ENCODE measurements at regions not wholly inside any gene's neighbourhood (a gene's known extent, or its start where the extent isn't known, plus 50 kb on each side); places are given as distances from the start of the nearest gene placed in this dataset.

DNA sequence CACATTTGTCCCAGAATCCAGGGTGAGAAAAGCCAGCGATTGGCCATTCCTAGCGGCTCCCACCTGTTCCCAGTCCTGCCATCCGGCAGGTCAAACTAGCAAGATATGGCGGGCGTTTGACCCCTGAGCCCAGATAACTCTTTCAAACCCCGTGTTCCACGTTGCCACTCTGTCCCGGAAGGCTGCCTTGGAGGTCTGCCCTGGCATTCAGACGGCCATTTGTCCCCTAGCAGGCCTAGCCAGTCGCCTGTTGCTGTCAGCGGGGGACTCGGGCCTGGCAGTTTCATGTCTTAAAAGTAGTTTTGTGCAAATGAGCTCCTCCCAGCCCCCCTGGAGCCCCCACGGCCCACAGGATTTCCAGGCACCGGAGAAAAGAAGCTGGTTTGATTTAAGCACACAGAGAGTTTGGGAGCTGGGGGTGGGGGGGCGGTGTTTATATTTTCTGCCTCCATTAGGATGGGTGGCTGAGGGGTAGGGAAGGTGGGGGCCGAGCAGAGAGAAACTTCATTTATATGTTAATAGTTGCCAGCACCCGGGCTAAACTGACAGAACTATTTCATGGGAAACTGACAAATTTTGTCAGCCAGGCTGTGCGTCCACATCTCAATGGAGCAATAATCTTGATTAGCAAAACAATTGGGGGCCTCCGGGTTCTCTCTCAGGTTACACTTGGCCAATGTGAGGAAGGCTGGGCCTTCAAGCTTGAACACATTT is 240.9 kb upstream of the SALL1 start:
- Histone ChIP-seq H4K20me1 (replicated peaks; ENCODE audit: insufficient read depth) (no peaks in the 10 kb centered on the region), H3K9me2 (ENCODE audit: insufficient read depth) (0 out of 2 replicates have a peak, but pooled peaks cover 3% of the 10 kb centered on the region), H3K36me3 (ENCODE audit: insufficient read depth) (no peaks in the 10 kb centered on the region; the same call in 1 of the 2 replicates), H3K4me3 (peak overlapping the region; percentile 37), H3K27me3 (ENCODE audit: insufficient read depth) (no peaks in the 10 kb centered on the region), H3K4me1 (ENCODE audit: insufficient read depth) (peaks cover 33% of the 10 kb centered on the region), H3K79me2 (replicated peaks; ENCODE audit: insufficient read depth) (no peaks in the 10 kb centered on the region), H2AFZ (no peak overlapping the region), H3K27ac (ENCODE audit: low read depth) (peak overlapping the region; percentile 96), H3F3A (replicated peaks; ENCODE audit: low read depth) (0 out of 2 replicates have a peak, but pooled peaks cover 11% of the 10 kb centered on the region), H3K4me2 (peak overlapping the region; percentile 61)
- Mint-ChIP-seq H3K27me3 (ENCODE audit: insufficient read depth, low read depth, poor library complexity) (peaks cover 11% of the 10 kb centered on the region), H3K4me3 (peak overlapping the region; percentile 39), H3K4me1 (peaks cover 41% of the 10 kb centered on the region), H3K36me3 (ENCODE audit: low read depth) (peaks cover 15% of the 10 kb centered on the region), H3K9me3 (peaks cover 19% of the 10 kb centered on the region), H3K27ac (peak overlapping the region; percentile 96)
- TF ChIP-seq, protein P1, sequence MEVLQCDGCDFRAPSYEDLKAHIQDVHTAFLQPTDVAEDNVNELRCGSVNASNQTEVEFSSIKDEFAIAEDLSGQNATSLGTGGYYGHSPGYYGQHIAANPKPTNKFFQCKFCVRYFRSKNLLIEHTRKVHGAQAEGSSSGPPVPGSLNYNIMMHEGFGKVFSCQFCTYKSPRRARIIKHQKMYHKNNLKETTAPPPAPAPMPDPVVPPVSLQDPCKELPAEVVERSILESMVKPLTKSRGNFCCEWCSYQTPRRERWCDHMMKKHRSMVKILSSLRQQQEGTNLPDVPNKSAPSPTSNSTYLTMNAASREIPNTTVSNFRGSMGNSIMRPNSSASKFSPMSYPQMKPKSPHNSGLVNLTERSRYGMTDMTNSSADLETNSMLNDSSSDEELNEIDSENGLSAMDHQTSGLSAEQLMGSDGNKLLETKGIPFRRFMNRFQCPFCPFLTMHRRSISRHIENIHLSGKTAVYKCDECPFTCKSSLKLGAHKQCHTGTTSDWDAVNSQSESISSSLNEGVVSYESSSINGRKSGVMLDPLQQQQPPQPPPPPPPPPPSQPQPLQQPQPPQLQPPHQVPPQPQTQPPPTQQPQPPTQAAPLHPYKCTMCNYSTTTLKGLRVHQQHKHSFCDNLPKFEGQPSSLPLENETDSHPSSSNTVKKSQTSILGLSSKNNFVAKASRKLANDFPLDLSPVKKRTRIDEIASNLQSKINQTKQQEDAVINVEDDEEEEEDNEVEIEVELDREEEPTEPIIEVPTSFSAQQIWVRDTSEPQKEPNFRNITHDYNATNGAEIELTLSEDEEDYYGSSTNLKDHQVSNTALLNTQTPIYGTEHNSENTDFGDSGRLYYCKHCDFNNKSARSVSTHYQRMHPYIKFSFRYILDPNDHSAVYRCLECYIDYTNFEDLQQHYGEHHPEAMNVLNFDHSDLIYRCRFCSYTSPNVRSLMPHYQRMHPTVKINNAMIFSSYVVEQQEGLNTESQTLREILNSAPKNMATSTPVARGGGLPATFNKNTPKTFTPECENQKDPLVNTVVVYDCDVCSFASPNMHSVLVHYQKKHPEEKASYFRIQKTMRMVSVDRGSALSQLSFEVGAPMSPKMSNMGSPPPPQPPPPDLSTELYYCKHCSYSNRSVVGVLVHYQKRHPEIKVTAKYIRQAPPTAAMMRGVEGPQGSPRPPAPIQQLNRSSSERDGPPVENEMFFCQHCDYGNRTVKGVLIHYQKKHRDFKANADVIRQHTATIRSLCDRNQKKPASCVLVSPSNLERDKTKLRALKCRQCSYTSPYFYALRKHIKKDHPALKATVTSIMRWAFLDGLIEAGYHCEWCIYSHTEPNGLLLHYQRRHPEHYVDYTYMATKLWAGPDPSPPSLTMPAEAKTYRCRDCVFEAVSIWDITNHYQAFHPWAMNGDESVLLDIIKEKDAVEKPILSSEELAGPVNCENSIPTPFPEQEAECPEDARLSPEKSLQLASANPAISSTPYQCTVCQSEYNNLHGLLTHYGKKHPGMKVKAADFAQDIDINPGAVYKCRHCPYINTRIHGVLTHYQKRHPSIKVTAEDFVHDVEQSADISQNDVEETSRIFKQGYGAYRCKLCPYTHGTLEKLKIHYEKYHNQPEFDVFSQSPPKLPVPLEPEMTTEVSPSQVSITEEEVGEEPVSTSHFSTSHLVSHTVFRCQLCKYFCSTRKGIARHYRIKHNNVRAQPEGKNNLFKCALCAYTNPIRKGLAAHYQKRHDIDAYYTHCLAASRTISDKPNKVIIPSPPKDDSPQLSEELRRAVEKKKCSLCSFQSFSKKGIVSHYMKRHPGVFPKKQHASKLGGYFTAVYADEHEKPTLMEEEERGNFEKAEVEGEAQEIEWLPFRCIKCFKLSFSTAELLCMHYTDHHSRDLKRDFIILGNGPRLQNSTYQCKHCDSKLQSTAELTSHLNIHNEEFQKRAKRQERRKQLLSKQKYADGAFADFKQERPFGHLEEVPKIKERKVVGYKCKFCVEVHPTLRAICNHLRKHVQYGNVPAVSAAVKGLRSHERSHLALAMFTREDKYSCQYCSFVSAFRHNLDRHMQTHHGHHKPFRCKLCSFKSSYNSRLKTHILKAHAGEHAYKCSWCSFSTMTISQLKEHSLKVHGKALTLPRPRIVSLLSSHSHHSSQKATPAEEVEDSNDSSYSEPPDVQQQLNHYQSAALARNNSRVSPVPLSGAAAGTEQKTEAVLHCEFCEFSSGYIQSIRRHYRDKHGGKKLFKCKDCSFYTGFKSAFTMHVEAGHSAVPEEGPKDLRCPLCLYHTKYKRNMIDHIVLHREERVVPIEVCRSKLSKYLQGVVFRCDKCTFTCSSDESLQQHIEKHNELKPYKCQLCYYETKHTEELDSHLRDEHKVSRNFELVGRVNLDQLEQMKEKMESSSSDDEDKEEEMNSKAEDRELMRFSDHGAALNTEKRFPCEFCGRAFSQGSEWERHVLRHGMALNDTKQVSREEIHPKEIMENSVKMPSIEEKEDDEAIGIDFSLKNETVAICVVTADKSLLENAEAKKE (CRISPR knock-in tag; IDR thresholded peaks at IDR 0.05): 0 out of 2 replicates have a peak, but pooled peaks have one; percentile 32
- no peak for TF ChIP-seq CREB1 (CRISPR knock-in tag; IDR thresholded peaks at IDR 0.05; ENCODE audit: low read depth)
- TF ChIP-seq, protein P2, sequence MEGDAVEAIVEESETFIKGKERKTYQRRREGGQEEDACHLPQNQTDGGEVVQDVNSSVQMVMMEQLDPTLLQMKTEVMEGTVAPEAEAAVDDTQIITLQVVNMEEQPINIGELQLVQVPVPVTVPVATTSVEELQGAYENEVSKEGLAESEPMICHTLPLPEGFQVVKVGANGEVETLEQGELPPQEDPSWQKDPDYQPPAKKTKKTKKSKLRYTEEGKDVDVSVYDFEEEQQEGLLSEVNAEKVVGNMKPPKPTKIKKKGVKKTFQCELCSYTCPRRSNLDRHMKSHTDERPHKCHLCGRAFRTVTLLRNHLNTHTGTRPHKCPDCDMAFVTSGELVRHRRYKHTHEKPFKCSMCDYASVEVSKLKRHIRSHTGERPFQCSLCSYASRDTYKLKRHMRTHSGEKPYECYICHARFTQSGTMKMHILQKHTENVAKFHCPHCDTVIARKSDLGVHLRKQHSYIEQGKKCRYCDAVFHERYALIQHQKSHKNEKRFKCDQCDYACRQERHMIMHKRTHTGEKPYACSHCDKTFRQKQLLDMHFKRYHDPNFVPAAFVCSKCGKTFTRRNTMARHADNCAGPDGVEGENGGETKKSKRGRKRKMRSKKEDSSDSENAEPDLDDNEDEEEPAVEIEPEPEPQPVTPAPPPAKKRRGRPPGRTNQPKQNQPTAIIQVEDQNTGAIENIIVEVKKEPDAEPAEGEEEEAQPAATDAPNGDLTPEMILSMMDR (conservative IDR thresholded peaks at IDR 0.05; ENCODE audit: low read depth in 2 of 2): no peak
- TF ChIP-seq ZNF114 (CRISPR knock-in tag; IDR thresholded peaks at IDR 0.05): peak; percentile 72; the same call in 1 of the 2 replicates
- peak; percentile 61 for TF ChIP-seq NANOG (IDR thresholded peaks at IDR 0.05; ENCODE audit: borderline replicate concordance)
- TF ChIP-seq, protein P3, sequence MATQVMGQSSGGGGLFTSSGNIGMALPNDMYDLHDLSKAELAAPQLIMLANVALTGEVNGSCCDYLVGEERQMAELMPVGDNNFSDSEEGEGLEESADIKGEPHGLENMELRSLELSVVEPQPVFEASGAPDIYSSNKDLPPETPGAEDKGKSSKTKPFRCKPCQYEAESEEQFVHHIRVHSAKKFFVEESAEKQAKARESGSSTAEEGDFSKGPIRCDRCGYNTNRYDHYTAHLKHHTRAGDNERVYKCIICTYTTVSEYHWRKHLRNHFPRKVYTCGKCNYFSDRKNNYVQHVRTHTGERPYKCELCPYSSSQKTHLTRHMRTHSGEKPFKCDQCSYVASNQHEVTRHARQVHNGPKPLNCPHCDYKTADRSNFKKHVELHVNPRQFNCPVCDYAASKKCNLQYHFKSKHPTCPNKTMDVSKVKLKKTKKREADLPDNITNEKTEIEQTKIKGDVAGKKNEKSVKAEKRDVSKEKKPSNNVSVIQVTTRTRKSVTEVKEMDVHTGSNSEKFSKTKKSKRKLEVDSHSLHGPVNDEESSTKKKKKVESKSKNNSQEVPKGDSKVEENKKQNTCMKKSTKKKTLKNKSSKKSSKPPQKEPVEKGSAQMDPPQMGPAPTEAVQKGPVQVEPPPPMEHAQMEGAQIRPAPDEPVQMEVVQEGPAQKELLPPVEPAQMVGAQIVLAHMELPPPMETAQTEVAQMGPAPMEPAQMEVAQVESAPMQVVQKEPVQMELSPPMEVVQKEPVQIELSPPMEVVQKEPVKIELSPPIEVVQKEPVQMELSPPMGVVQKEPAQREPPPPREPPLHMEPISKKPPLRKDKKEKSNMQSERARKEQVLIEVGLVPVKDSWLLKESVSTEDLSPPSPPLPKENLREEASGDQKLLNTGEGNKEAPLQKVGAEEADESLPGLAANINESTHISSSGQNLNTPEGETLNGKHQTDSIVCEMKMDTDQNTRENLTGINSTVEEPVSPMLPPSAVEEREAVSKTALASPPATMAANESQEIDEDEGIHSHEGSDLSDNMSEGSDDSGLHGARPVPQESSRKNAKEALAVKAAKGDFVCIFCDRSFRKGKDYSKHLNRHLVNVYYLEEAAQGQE (IDR thresholded peaks at IDR 0.05; ENCODE audit: unreplicated experiment): no peak
- no peak for TF ChIP-seq ZNF331 (CRISPR knock-in tag; IDR thresholded peaks at IDR 0.05; ENCODE audit: low read depth)
- no peak for TF ChIP-seq JUNB (IDR thresholded peaks at IDR 0.05; ENCODE audit: unreplicated experiment)
- TF ChIP-seq EZH2 (IDR thresholded peaks at IDR 0.05; ENCODE audit: low read depth, unreplicated experiment): no peak
- DNase-seq (ENCODE audit: low spot score) (peak; percentile 88), ATAC-seq (peak; percentile 81)
